ENCODE measurements at regions not wholly inside any gene's neighbourhood (a gene's known extent, or its start where the extent isn't known, plus 50 kb on each side); places are given as distances from the start of the nearest gene placed in this dataset.

DNA sequence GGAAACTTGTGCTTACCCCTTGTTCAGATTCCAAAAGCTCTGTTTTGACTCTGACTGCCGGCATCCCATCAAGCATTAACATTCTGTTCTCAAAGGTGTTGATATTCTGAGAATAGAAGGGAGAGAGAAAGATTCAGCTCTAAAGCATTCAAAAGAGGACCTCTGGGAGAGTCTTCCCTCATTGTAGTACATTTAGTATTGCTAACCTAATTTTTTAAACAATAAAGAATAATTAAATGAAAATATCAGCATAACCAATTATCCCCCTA lies 190.3 kb downstream of the KLF12 start:
- Histone ChIP-seq H3K36me3 (ENCODE audit: insufficient read depth, low read length) (peaks cover 12% of the 10 kb centered on the region), H3K9ac (ENCODE audit: low read depth, low read length) (no peak overlapping the region), H3K4me3 (ENCODE audit: low read length) (no peak overlapping the region), H3K4me1 (ENCODE audit: control insufficient read depth, insufficient read depth, low read length) (peaks cover 11% of the 10 kb centered on the region), H3K27me3 (ENCODE audit: control insufficient read depth, insufficient read depth, low read length) (no peaks in the 10 kb centered on the region), H3K4me2 (ENCODE audit: low read length) (no peak overlapping the region), H3K9me3 (replicated peaks; ENCODE audit: low read length) (no peaks in the 10 kb centered on the region)

DNA sequence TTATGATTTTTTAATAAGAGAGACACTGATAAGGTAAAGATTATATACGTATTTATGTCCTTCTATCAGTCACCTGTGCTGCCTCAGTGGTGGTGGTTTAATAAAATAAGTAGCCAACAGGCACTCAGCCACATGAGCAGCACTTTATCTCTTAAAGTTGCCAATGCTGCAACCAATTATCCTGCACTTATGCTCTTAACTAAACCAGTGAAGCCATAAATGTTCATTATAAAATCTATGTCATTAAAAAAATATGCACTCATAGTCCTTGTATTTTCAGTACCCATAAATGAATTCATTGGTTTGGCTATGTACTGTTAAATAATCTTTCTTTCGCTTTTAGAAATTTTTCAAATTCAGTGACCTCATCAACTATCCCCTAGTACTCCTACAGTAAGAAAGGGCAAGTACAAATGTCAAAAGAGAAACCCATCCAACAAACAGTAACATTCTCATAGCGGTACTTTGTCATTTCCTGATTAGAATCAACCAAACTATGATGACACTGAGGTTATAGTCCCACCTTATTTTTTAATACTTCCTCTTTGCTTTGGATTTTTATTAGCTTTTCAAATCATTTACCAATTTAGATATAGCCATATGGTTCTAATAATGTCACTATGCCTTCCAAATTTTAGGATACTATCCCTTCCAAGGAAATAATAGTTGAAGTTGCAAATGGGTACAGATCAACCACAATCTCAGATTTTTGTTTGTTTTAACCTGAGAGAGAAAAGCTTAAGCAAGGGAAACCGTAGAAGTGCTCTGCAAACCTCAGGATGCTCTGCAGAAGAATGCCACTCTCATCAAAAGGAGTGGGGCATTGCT lies 190.9 kb downstream of the KLF12 start:
- H3K9ac ChIP-seq (ENCODE audit: low read depth, low read length), result no peak overlapping the region
- H3K9me3 ChIP-seq (replicated peaks; ENCODE audit: low read length), result no peaks in the 10 kb centered on the region
- H3K4me3 ChIP-seq (ENCODE audit: low read length), result no peak overlapping the region
- H3K4me2 ChIP-seq (ENCODE audit: low read length), result no peak overlapping the region
- H3K36me3 ChIP-seq (ENCODE audit: insufficient read depth, low read length), result peaks cover 12% of the 10 kb centered on the region
- H3K4me1 ChIP-seq (ENCODE audit: control insufficient read depth, insufficient read depth, low read length), result peaks cover 16% of the 10 kb centered on the region
- no peaks in the 10 kb centered on the region for H3K27me3 ChIP-seq (ENCODE audit: control insufficient read depth, insufficient read depth, low read length)

DNA sequence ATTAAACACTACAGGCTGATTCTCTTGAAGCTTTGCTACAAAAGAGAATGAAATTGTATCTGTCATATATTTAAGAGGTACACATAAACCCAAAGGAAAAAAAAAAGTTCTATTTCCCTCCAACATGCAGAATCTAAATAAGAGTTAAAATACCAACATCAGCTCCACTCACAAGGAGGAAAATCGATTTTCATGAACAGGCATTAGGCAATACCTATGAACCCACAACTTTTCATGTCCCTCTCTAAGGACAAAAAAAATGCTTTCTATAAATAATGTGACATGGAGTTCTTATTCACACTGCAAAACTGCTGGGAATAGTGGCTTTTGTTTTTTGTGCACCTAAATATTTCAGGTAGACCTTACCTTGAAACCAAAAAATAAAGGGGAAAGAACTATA lies 192.5 kb downstream of the KLF12 start:
- peaks cover 12% of the 10 kb centered on the region for H3K36me3 ChIP-seq (ENCODE audit: insufficient read depth, low read length)
- H3K4me2 ChIP-seq (ENCODE audit: low read length), result no peak overlapping the region
- H3K4me1 ChIP-seq (ENCODE audit: control insufficient read depth, insufficient read depth, low read length), result peaks cover 25% of the 10 kb centered on the region
- no peaks in the 10 kb centered on the region for H3K27me3 ChIP-seq (ENCODE audit: control insufficient read depth, insufficient read depth, low read length)
- H3K9ac ChIP-seq (ENCODE audit: low read depth, low read length), result no peak overlapping the region
- no peak overlapping the region for H3K4me3 ChIP-seq (ENCODE audit: low read length)
- H3K9me3 ChIP-seq (replicated peaks; ENCODE audit: low read length), result no peaks in the 10 kb centered on the region

DNA sequence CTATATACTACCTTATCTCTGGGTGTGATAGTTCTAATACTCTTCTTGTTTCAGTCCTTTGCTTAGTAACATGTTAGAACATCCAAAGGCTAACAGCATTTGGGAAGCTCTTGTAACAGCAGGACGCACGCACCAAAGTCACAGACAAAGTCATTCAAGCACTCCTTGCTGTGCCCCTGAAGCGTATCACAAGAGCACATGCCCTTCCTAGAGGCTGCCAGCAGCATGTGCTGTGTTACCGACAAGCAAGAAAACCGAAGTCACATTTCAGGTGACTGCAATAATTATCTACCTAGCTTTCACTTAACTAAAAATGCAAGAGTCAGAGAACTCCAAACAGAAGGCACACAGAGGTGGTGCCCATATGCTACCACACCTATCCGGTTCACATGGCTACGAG lies 194.1 kb downstream of the KLF12 start:
- no peaks in the 10 kb centered on the region for H3K27me3 ChIP-seq (ENCODE audit: control insufficient read depth, insufficient read depth, low read length)

DNA sequence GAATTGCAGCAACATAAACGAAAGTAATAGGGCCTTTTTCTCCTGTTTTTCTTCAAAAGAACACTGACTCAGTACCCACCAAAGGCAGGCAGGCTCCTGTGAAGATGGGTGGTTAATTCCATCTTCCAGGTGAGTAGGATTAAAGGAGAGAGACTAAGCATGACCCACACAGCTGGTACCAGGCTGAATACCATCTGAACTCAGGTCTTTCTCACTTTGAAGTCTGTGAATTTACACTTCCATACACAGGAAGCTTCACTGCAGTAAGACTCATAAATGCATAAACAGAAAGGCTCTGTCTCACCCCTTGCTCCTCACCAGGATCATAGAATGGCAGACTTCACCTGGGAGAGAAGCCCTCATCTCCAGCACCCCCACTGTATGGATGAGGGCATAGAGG lies 194.6 kb downstream of the KLF12 start:
- Histone ChIP-seq H3K27me3 (ENCODE audit: control insufficient read depth, insufficient read depth, low read length) (no peaks in the 10 kb centered on the region), H3K4me3 (ENCODE audit: low read length) (no peak overlapping the region), H3K4me2 (ENCODE audit: low read length) (no peak overlapping the region), H3K4me1 (ENCODE audit: control insufficient read depth, insufficient read depth, low read length) (peaks cover 17% of the 10 kb centered on the region), H3K9ac (ENCODE audit: low read depth, low read length) (no peak overlapping the region), H3K36me3 (ENCODE audit: insufficient read depth, low read length) (peaks cover 18% of the 10 kb centered on the region), H3K9me3 (replicated peaks; ENCODE audit: low read length) (no peaks in the 10 kb centered on the region)

More for the DNA sequence above, 194.1 kb downstream of the KLF12 start:
- Histone ChIP-seq H3K36me3 (ENCODE audit: insufficient read depth, low read length) (peaks cover 18% of the 10 kb centered on the region), H3K9me3 (replicated peaks; ENCODE audit: low read length) (no peaks in the 10 kb centered on the region), H3K9ac (ENCODE audit: low read depth, low read length) (no peak overlapping the region), H3K4me1 (ENCODE audit: control insufficient read depth, insufficient read depth, low read length) (peaks cover 16% of the 10 kb centered on the region), H3K4me3 (ENCODE audit: low read length) (no peak overlapping the region), H3K4me2 (ENCODE audit: low read length) (no peak overlapping the region)

DNA sequence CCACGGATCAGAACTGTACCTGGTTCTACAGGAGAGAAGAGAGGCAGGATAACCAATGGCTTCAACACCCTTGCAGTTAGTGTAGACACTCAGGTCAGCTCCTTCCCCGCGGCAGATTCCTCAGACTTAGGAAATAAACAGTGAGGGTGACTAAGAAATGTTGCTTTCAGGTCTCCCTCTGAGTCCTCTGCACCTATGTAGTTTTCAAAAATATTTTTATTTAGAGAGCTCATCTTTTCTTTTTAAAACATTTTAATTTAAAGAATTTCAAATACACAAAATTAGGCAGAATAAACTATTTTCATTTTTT lies 195.2 kb downstream of the KLF12 start:
- Histone ChIP-seq H3K27me3 (ENCODE audit: control insufficient read depth, insufficient read depth, low read length) (no peaks in the 10 kb centered on the region), H3K4me3 (ENCODE audit: low read length) (no peak overlapping the region), H3K9me3 (replicated peaks; ENCODE audit: low read length) (no peaks in the 10 kb centered on the region), H3K4me1 (ENCODE audit: control insufficient read depth, insufficient read depth, low read length) (peaks cover 23% of the 10 kb centered on the region), H3K36me3 (ENCODE audit: insufficient read depth, low read length) (peaks cover 18% of the 10 kb centered on the region), H3K4me2 (ENCODE audit: low read length) (no peak overlapping the region), H3K9ac (ENCODE audit: low read depth, low read length) (no peak overlapping the region)

DNA sequence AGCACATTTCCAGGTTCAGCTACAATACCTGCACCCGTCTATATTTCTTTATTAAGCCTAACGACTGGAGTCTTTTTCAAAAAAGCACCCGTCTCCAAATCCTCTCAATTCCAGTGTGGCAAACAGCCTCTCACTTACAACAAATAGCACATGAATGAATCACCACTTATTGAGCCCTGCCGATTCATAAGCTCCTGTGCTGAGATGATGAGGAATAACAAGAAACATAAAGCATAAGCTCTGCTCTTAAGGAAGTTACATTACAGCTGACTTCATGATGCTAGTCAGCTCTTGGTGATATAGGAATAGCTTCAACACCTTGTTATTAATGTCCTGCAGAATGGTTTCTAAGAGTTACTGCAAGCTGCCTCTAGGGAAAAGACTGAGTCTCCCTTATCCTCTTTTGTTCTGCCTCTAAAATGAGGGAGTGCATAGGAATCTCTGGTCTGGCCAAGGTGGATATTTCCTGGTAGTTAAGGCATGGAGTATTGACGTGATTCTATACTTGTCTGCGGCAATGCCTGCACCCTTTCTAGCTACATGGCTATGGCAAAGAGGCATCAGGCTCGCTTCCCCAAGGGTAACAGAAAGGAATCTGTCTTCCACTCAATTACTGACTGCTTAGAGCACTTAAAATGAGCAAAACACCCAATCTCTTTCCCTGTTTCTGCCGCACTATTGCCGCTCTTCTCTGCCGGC lies 195.7 kb downstream of the KLF12 start:
- H3K9ac ChIP-seq (ENCODE audit: low read depth, low read length), result peak overlapping the region; percentile 2
- no peaks in the 10 kb centered on the region for H3K9me3 ChIP-seq (replicated peaks; ENCODE audit: low read length)
- no peak overlapping the region for H3K4me3 ChIP-seq (ENCODE audit: low read length)
- peaks cover 18% of the 10 kb centered on the region for H3K36me3 ChIP-seq (ENCODE audit: insufficient read depth, low read length)
- no peaks in the 10 kb centered on the region for H3K27me3 ChIP-seq (ENCODE audit: control insufficient read depth, insufficient read depth, low read length)
- peaks cover 28% of the 10 kb centered on the region for H3K4me1 ChIP-seq (ENCODE audit: control insufficient read depth, insufficient read depth, low read length)
- peak overlapping the region; percentile 40 for H3K4me2 ChIP-seq (ENCODE audit: low read length)

DNA sequence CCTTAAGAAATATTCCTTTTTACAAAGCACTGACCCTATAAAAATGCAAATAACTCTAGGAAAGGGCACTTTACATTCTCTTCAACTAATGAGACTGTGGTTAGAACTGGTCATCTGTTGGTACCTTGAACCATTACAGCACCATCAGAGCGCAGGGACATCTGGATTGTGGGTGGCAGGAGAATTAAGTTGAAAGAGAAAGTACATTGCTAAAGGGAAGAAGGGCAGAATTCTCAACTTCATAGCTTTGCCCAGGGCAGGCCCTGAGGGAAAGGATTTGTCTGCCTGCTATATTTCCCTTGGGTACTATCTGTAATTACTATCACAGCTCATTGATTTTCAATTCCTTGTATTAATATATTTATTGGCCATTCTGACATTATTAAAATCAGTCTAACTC lies 196.8 kb downstream of the KLF12 start:
- Histone ChIP-seq H3K4me1 (ENCODE audit: control insufficient read depth, insufficient read depth, low read length) (peaks cover 30% of the 10 kb centered on the region), H3K36me3 (ENCODE audit: insufficient read depth, low read length) (peaks cover 14% of the 10 kb centered on the region), H3K4me3 (ENCODE audit: low read length) (no peak overlapping the region)

DNA sequence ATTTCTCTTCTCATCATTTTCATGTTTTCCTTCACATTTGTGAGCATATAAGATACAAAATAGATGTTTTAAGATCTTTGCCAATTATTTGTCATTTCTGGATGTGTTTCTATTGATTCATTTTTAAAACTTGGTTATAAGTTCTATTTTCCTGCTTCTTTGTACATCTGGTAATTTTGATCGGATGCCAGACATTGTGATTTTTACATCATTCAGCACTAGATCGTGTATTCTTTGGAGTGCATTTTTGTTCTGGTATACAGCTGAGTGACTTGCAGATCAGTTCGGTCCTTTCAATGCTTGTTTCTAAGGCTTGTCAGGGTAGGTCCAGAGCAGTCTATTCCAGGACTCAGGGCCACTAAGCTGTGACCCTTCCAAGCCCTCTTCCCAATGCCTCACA lies 198.2 kb downstream of the KLF12 start:
- peaks cover 30% of the 10 kb centered on the region for H3K4me1 ChIP-seq (ENCODE audit: control insufficient read depth, insufficient read depth, low read length)
- peaks cover 13% of the 10 kb centered on the region for H3K36me3 ChIP-seq (ENCODE audit: insufficient read depth, low read length)
- no peak overlapping the region for H3K4me2 ChIP-seq (ENCODE audit: low read length)
- H3K9me3 ChIP-seq (replicated peaks; ENCODE audit: low read length), result no peaks in the 10 kb centered on the region
- no peaks in the 10 kb centered on the region for H3K27me3 ChIP-seq (ENCODE audit: control insufficient read depth, insufficient read depth, low read length)
- H3K4me3 ChIP-seq (ENCODE audit: low read length), result no peak overlapping the region
- H3K9ac ChIP-seq (ENCODE audit: low read depth, low read length), result no peak overlapping the region

More for the DNA sequence above, 196.8 kb downstream of the KLF12 start:
- no peak overlapping the region for H3K4me2 ChIP-seq (ENCODE audit: low read length)
- no peaks in the 10 kb centered on the region for H3K27me3 ChIP-seq (ENCODE audit: control insufficient read depth, insufficient read depth, low read length)
- H3K9me3 ChIP-seq (replicated peaks; ENCODE audit: low read length), result no peaks in the 10 kb centered on the region
- no peak overlapping the region for H3K9ac ChIP-seq (ENCODE audit: low read depth, low read length)

DNA sequence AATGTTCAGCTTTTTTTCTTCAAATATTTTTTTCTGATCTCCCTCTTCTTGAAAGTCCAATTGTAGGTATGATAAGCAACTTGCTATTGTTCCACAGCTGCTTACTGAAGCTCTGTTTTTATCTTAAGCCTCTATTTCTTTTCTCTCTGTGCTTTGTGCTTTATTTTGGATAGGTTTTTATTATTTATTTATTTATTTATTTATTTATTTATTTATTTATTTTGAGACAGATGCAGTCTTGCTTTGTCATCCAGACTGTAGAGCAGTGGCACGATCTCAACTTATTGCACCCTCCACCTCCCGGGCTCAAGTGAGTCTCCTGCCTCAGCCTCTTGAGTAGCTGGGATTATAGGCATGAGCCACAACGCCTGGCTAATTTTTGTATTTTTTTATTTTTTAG lies 199.4 kb downstream of the KLF12 start:
- Histone ChIP-seq H3K36me3 (ENCODE audit: insufficient read depth, low read length) (peaks cover 6% of the 10 kb centered on the region), H3K4me1 (ENCODE audit: control insufficient read depth, insufficient read depth, low read length) (peaks cover 30% of the 10 kb centered on the region), H3K9ac (ENCODE audit: low read depth, low read length) (peak overlapping the region; percentile 1), H3K4me3 (ENCODE audit: low read length) (no peak overlapping the region), H3K4me2 (ENCODE audit: low read length) (peak overlapping the region; percentile 64), H3K9me3 (replicated peaks; ENCODE audit: low read length) (no peaks in the 10 kb centered on the region), H3K27me3 (ENCODE audit: control insufficient read depth, insufficient read depth, low read length) (no peaks in the 10 kb centered on the region)

DNA sequence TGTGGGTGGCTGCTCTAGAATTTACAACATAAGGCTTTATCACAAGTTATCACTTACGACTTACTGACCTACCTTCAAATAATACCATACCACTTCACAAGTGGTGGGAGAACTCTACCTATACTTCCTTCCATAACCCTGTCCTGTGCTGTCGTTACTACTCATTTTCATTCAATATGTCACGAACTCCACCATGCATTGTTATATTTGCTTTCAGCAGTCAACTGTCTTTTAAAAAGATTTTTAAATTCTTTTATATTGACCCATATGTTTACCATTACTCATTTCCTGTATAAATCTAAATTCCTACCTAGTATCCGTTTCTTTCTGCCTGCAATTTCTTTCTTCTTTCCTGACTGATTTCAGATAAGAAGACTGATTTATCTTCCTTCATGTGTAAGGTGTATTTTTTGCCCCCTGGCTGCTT lies 200.0 kb downstream of the KLF12 start:
- H3K4me1 ChIP-seq (ENCODE audit: control insufficient read depth, insufficient read depth, low read length), result peaks cover 30% of the 10 kb centered on the region
- no peaks in the 10 kb centered on the region for H3K9me3 ChIP-seq (replicated peaks; ENCODE audit: low read length)
- H3K9ac ChIP-seq (ENCODE audit: low read depth, low read length), result peak overlapping the region; percentile 20
- H3K4me3 ChIP-seq (ENCODE audit: low read length), result peak overlapping the region; percentile 20
- H3K36me3 ChIP-seq (ENCODE audit: insufficient read depth, low read length), result peaks cover 10% of the 10 kb centered on the region
- no peaks in the 10 kb centered on the region for H3K27me3 ChIP-seq (ENCODE audit: control insufficient read depth, insufficient read depth, low read length)
- H3K4me2 ChIP-seq (ENCODE audit: low read length), result peak overlapping the region; percentile 64

DNA sequence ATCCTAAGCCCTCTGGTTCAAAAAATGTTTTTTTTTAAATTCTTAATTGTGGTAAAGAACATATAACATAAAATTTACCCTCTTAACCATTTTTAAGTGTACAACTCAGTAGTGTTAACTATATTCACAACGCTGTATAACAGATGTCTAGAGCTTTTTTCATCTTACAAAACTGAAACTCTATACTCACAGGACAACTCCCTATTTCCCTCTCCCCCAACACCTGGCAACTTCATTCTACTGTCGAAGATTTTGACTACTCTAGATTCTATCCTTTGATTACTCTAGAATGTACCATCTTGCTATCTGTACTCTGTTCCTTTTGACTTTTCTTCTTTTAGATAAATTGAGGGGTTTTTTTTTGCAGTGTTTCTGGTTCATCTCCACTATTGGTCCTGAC lies 200.4 kb downstream of the KLF12 start:
- H3K4me1 ChIP-seq (ENCODE audit: control insufficient read depth, insufficient read depth, low read length), result peaks cover 27% of the 10 kb centered on the region
- H3K36me3 ChIP-seq (ENCODE audit: insufficient read depth, low read length), result peaks cover 10% of the 10 kb centered on the region
- H3K27me3 ChIP-seq (ENCODE audit: control insufficient read depth, insufficient read depth, low read length), result no peaks in the 10 kb centered on the region
- H3K9me3 ChIP-seq (replicated peaks; ENCODE audit: low read length), result no peaks in the 10 kb centered on the region
- H3K4me3 ChIP-seq (ENCODE audit: low read length), result peak overlapping the region; percentile 20
- peak overlapping the region; percentile 20 for H3K9ac ChIP-seq (ENCODE audit: low read depth, low read length)
- H3K4me2 ChIP-seq (ENCODE audit: low read length), result peak overlapping the region; percentile 64

All from skeletal muscle satellite cell (primary cell).